NCI-H128 (cell line): ENCODE measurements at regions not wholly inside any gene's neighbourhood (a gene's known extent, or its start where the extent isn't known, plus 50 kb on each side); places are given as distances from the start of the nearest gene placed in this dataset.
"Not testable (repeated sequence)": the region's sequence is repeated elsewhere in the genome, so short reads cannot be mapped to it uniquely, and the experiment has no call there.

Source experiments
- DNase-seq: peaks from one replicate; lab custom pipeline; 2025; ENCODE audit not compliant: unreplicated experiment; lab: John Stamatoyannopoulos, UW

DNA sequence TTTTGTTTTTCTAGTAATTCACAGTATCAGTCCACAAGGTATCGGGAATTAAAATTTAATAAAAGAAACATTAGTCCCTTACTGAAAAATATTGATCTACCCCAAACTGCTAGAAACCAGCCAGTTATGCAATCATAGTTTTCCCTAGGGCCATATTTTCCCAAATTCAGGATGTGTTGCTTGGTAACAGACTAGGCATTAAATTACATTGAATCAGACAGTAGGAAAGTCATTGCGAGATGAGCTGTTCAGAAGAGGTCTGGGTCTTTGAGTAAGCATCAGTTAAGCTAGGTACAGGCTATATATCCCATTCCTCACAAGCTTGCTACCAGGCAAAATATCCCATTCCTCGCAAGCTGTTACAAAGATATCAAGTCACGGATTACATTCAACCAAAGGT lies 123.0 kb upstream of the CCDC150 start:
- DNase-seq, result no peak

DNA sequence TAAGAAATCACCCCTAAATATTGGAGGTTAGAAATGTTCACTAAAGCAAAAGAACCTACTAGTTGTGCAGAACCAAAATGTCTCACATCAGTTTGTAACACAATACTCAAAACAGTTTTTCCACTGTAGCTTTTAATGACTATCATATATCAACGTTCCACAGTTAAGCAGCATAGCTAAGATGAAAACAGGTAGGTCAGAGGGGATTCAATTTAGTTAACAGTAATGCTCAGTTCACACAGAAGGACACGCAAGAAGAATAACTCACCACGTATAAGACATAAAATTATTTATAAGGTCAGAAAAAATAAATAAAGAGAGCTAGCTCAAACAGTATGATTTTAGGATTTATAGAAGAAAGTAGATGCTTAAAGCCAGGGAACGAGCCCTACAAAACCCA lies 118.9 kb upstream of the CCDC150 start:
- DNase-seq, result no peak

DNA sequence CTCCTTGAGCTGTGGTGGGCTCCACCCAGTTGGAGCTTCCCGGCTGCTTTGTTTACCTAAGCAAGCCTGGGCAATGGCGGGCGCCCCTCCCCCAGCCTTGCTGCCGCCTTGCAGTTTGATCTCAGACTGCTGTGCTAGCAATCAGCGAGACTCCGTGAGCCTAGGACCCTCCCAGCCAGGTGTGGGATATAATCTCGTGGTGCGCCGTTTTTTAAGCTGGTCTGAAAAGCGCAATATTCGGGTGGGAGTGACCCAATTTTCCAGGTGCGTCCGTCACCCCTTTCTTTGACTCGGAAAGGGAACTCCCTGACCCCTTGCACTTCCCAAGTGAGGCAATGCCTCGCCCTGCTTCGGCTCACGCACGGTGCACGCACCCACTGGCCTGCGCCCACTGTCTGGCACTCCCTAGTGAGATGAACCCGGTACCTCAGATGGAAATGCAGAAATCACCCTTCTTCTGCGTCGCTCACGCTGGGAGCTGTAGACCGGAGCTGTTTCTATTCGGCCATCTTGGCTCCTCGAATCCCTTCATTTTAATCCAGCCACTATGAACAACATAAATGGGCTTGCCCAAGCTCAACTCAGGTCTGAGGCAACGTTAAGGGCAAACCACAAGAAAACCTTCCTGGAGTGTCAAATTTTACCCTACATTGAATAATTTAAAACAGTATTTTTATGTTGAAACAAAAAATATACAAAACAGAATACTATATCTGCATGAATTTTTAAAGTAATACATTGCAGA lies 112.4 kb upstream of the CCDC150 start:
- not testable (repeated sequence) for DNase-seq

DNA sequence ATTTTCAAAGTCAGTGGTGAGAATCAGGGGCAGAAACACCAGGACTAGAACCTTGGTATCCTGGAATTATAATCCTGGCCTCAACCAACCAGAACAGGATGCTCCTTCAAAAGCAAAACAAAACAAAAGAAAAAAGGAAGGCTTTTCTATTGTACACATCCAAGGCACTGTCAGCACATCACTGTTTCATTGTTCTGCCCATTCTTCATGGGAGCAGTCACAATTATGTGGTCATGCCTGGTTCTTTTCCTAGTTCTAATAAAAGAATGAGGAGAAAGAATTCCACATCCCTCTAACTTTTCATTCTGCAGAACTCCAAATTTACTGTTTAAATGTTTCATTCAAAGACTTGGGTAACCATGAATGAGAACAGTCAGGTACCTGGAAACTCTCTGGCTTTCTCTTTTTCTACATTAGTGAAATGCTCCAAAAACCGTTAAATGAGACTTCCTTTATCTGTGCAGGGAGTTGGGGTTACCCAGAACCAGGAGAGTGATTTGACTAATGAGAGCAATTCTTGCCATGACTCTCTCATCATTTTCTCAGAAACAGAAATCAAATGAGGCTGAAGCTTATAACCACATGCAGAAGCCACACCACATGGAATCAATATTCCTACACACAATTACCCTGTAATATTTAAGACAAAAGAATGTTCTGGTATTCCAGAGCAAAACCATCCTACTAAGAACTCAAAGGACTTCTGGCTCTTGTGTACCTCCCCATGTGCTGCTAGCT lies 110.9 kb upstream of the CCDC150 start:
- DNase-seq, result no peak

DNA sequence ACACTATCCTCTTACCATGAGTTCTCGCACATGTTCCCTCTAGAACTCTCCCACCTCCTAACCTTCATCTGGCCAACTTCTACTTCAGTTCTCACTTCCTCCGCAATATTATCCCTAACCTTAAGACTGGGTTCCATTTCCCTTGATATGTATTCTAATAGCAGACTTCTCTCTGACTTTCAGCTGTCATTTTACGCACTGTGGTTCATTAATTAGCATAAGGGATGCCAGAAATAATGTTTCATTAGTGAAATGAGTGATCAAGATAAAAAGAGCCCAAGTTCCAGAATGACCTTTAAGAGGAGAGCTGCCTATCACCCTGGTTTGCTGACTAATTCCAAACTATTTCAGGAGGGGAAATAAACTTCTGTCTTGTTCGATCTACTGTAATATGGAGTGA lies 108.6 kb upstream of the CCDC150 start:
- no peak for DNase-seq

DNA sequence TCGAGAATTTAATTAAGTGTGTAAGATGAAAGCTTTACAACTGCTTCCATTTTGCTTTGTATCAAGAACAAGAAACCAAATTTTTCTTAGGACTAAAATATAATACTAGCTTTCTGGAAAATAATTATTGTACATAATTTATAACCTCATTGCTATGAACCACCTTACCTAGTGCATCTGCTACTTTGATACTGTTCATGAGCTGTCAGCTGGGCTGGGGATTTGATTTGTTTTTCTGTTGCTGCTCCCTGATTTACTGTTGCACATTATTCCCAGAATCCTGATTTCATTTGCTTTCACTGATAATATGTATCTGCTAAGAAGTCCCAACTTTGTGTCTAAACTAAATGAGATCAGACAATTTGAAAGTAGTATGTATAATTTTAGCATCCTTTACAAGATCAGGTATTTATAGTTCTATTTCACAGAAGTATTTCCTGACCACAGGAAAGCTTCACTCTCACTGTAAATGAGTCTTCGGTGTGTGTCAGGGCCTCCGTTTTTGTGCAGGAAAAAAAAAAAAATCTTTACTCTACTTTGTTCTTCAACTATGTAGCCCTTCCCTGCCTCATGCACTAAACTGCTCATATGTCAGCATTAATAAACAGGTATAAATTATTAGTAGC lies 105.6 kb upstream of the CCDC150 start:
- no peak for DNase-seq

DNA sequence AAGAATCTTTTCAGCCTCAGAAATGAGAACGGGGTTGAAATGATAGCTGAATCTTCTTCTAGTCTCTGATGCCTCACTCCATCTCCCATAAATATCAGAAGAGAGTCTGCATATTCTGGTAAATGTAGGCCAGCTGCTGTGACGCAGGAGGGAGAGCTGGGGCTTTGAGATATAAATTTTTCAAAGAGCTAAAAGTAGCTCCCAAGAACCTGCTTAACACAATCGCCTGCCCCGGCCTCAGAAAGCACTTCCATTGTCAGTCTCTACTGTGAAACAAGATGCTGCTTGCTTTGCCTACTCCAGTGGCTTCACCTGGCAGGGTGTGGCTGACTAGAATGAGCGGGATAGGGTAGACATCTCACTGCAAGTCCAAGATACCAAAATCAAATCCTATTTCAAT lies 105.0 kb upstream of the CCDC150 start:
- DNase-seq, result no peak

DNA sequence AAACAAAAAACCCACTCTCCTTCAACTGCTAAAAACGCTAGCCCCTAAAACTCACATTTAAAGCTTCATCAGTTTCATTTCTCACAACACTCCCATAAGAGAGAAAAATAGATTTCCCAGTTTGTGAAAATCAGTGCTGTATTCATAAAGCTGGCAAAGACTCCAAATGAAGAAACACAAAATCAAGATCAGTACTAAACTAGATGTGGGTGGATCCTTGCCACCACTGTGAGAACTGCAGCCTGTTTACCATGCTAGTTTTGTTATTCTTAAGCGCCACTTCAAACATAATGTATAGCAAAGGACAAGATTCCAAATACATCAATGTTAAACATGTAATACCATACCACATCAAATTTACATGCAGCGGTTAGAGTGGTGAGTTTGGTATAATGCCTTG lies 104.5 kb upstream of the CCDC150 start:
- no peak for DNase-seq

DNA sequence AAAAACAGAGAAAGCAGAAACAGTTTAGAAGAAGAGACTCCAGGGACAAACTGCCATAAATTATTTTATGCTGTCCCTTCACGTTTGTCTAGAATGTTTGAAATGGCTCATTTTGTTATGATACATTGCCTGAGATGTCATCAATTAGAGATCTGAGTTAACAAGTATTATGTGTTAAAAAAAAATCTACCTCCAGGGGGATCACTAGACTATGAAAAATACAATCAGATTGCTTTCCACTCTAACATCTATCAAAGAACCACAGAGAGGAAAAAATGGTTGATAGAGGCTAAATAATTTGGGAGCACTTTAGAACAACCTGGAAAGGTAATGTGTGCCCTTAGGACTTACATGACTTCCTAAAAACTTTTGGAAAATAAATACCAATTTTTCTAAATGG lies 103.8 kb upstream of the CCDC150 start:
- DNase-seq, result no peak

DNA sequence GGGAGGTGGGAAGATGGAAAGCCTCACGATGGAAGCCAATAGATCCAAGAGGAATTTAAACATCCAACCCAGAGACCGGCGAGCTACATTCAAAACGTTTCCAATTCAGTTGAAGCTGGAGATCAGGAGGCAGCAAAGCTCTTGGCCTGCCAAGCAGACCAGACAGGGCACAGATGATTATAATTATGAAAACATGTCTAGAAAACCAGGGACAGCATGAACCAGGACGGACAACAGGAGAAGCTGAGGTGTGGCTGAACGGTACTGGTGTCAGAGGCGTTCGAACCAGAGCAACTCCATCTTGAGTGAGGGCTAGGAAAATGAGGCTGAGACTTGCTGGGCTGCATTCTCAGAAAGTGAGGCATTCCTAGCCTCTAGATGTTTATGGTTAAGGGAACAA lies 102.2 kb upstream of the CCDC150 start:
- DNase-seq, result no peak

DNA sequence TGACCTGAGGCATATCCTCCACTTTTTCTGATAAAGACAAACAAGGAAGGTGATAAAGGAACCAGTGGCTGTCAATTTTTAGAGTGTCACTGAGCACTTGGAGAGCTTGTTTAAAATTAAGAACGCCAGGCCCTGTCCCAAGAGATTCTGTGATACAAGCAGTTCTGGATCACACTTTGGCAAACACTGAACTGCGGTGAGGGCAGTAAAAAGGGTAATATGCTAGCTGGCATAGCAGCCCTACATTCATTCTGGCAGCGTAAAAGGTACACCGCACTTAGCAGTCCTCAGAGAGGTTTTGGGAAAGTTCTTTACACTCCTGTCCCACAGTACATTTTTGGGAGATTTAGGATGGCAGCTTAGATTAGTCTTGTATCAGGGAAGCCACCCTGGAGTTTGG lies 101.3 kb upstream of the CCDC150 start:
- DNase-seq, result no peak

DNA sequence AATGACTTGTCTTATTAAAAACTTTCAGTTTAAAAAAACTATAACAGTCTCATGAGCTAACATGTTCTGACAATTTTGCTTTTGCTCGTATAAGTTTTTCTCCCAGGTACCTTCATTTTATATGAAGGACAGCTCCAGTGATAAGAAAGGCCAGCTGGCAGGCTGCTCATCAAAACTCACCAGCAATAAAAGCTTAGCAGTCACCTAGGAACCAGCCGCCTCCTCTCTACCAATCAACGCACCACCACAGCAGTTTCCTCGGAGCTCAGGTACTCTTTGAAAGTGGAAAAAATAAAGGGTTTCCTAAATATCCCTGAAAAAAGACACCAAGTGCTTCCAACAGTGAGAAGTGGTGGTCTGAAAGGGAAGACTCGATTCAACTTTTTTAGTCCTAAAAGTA lies 100.9 kb upstream of the CCDC150 start:
- DNase-seq, result no peak

DNA sequence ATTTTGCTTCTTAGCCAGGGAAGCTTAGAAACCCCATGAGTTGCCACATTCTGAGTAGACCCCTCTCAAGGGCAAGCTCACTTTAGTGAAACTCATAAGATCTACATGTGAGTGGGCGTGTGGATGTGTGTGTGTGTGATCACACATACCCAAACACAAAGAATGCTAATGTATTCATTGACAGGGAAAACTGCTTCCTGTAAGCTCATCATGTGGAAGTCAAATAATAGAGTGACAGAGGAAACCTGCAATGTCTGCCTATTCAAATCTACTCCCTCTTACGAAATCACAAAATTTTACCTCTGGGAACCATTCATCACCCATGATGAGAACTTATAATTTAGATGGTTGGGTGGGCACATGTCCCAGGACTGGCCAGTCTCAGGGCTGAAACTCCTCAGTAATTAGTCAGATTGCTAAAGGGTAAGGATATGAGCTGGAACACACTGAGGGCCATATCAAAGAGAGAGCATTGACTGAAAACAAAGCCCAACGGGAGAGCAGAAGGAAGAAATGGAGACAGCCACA lies 94.5 kb upstream of the CCDC150 start:
- DNase-seq, result no peak

DNA sequence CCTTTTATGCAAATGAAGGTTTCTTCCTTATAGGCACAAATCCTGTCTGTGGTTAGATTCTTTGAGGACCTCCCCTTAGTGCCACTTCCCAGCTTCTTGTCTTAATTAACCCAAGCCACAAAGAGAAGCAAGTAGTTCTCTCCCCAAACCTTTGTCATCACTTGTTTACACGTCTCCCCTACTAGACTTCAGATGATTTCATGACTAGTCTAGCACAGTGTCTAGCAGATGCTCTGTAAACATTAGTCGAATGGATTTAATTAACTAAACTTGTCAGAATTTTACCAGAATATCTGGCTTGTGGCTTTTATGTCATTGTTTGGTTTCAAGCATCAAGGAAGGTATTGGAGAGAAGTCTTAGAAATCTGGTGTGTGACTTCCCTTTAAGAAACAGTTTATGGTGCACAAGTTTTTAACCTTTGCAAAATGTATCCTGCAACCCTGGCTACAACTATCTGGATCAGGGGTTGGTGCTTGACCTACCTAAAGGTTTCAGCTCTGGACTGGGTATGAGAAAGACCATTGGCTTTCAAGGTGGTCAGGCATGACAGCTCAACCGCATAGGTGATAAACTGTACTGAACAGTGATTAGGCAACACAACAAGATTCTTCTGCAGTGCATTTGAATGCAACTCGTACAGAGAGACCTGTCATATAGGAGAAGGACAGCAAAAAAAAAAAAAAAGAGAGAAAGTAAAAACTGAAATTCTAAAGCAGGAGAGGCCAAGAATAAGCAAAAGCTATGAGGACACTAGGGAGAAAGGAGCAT lies 93.2 kb upstream of the CCDC150 start:
- DNase-seq, result no peak

DNA sequence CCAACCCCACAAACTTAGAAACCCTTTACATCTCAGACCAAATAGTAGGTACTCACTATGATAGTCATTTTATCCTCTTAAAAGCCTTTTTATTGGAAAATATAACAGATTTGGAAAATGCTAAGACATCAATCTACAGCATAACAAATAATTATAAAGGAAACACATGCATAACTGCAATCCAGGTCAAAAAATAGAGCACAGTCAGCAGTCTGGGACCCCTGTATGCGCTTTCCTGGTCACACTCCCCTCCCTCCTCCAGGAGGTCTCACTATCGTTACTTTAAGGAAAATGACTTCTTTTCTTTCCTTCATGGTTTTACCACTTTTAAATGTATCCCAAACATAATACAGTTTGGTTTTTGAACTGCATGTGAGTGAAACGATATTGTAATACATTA lies 90.5 kb upstream of the CCDC150 start:
- DNase-seq, result no peak

DNA sequence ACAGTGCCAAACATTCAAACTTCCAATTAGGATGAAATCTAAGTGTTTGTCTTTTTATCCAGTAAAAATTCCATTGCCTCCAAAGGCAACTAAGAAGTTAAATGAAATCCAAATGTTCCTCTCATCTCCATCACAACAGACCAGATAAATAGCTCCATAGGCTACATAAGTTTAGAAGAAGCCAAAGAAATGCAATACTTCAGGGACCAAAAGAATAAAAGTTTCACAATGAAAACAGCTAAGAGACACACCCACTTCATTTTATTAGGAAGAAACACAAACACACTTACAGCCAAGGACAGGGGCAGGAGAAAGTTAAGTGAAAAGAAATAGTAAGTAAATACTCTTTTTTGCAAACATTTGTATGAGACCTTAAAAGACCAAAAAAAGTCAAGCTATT lies 88.5 kb upstream of the CCDC150 start:
- DNase-seq, result no peak

DNA sequence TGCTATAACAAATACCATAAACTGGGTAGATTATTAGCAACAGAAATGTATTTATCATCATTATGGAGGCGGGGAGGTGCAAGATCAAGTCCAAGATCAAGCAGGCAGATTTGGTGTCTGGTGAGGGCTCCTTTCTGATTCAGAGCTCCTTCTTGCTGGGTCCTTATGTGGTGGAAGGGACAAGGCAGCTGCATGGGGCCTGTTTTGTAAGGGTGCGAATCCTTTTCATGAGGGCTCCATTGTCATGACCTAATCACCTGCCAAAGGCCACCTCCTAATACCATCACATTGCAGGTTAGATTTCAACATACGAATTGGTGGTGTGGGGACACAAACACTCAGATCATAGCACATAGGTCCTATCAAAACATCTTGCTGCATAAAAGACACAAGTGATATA lies 84.4 kb upstream of the CCDC150 start:
- no peak for DNase-seq

DNA sequence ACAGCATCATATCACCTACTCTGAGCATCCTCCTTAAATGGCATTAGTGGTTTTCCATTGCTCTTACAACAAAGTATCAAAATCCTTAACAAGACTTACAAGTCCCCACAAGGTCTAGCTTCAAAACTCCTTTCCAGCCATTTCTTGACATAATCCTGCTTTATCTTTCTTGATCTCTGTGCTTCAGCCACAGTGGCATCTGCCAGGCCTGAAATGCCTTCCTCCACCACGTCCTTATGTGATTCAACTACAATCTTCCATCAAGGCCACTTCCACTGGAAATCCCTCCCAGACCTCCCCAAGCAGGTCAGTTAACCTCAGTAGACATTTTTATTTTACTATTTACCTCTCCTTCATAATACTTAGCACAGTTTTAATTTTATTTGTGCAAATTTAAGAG lies 83.8 kb upstream of the CCDC150 start:
- DNase-seq, result no peak

DNA sequence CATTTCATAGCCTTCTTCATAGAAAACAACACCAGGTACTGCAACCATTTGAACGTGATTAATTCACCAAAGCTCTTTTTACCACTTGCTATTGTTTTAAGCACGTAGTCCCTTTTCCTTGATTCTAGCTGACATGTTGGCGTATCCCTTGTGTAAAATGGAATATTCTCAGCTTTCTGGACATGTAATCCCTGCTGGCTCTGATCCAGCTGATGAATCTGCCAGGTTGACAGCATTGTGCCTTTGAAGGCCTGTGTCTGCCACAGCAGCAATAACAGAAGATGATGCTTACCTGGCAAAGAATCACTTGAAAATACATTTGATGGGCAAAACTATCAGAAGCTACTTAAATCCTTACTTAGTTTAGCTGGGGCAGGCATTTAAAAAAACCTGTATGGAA lies 81.0 kb upstream of the CCDC150 start:
- DNase-seq, result no peak

DNA sequence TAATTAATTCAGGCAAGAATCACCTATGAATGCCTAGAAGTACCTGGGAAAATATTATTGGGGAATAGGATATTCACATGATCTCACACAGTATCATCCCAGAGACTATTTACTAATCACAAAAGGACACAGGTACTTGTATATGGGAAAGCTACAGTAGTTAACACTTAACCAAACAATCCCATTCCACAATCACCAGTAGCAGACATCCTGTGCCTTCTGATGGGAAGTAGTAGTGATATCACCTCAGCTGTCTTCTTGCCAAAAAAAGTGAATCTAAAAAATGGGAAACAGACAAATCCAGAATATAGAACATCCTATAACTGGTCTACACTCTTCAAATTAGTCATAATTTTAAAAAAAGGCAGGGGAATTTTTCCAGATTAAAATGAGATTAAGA lies 75.6 kb upstream of the CCDC150 start:
- DNase-seq, result no peak

DNA sequence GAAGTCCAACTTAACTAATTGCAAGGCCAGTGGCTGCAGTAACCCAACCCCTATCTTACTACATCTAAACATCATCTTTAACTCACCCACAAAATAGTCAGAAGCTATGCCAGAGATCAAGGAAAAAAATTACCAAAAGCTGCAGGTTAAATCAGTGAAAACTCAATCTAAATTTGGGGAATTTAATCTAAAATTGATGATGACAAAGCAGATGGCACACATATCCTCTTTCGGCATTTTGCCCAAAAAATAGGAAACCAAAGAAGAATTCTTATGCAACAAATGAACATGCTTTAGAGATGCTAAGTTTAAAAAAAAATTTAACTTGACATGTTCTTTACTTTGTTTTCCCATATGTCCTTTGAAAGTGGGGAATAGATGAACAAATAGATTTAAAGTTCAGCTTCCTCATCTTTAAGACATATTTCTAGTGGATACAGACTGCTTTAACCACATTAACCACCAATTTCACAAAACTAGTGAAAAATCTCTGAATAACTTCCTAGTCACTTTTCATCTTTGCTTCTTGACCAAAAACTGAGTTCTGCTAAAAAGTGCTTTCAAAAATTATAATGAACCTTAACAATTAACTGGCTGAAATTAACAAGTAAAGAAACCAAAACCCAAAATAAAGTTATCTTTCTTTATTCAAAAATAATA lies 74.3 kb upstream of the CCDC150 start:
- no peak for DNase-seq
